Fibroblast of lung (primary cell): ENCODE measurements at regions not wholly inside any gene's neighbourhood (a gene's known extent, or its start where the extent isn't known, plus 50 kb on each side); places are given as distances from the start of the nearest gene placed in this dataset.

Source experiments
- DNase-seq, 2 donors: peaks; one replicate each; pipeline versions ENCODE4 v3.0.0 to v3.0.0-alpha.2; 2010; ENCODE audit warnings: low read depth in 2 of 2
- H2AFZ ChIP-seq: 2 replicates; pipeline ENCODE4 v1.5.1; 2012; ENCODE audit warnings: low read length, control low read depth, inconsistent platforms
- H3K27ac ChIP-seq: 2 replicates; pipeline ENCODE4 v1.5.1; 2011; ENCODE audit warnings: low read length, control low read depth; ENCODE audit not compliant: insufficient read depth
- H3K27me3 ChIP-seq: 2 replicates; pipeline ENCODE4 v1.5.1; 2011; ENCODE audit warnings: mild to moderate bottlenecking, low read length; ENCODE audit not compliant: control insufficient read depth, insufficient read depth
- H3K36me3 ChIP-seq: 2 replicates; pipeline ENCODE4 v1.5.1; 2011; ENCODE audit warnings: low read length; ENCODE audit not compliant: control insufficient read depth, insufficient read depth
- H3K4me1 ChIP-seq: 2 replicates; pipeline ENCODE4 v1.5.1; 2011; ENCODE audit warnings: low read length; ENCODE audit not compliant: control insufficient read depth, insufficient read depth; ENCODE audit errors: extremely low read depth
- H3K4me2 ChIP-seq: 2 replicates; pipeline ENCODE4 v1.5.1; 2011; ENCODE audit warnings: low read length, control low read depth; ENCODE audit not compliant: insufficient read depth; ENCODE audit errors: extremely low read depth
- H3K4me3 ChIP-seq, 4 experiments: fragments of 200-600 bp in 1 of 4; sonication (generic) in 1 of 4; replicated peaks in 1 of 4; 2 replicates each; pipeline ENCODE4 v1.5.1; 2011 to 2016; ENCODE audit warnings: low read length in 4 of 4, low read depth in 3 of 4, mild to moderate bottlenecking in 3 of 4, control low read depth in 2 of 4, inconsistent platforms in 1 of 4, mixed read lengths in 1 of 4; ENCODE audit not compliant: insufficient read depth in 1 of 4; ENCODE audit errors: control extremely low read depth in 1 of 4
- H3K79me2 ChIP-seq: 2 replicates; pipeline ENCODE4 v1.5.1; 2012; ENCODE audit warnings: mild to moderate bottlenecking, low read length, inconsistent platforms; ENCODE audit not compliant: control insufficient read depth, insufficient read depth
- H3K9ac ChIP-seq: 2 replicates; pipeline ENCODE4 v1.5.1; 2011; ENCODE audit warnings: mild to moderate bottlenecking, low read length, control low read depth; ENCODE audit not compliant: insufficient read depth
- H3K9me3 ChIP-seq: 2 replicates; pipeline ENCODE4 v1.5.1; 2012; ENCODE audit warnings: low read depth, low read length; ENCODE audit not compliant: control insufficient read depth, insufficient read depth
- H4K20me1 ChIP-seq: 2 replicates; pipeline ENCODE4 v1.5.1; 2011; ENCODE audit warnings: low read length; ENCODE audit not compliant: control insufficient read depth, insufficient read depth; ENCODE audit errors: extremely low read depth
- EZH2 ChIP-seq: IDR thresholded peaks from 2 replicates; pipeline ENCODE4 v1.5.1; 2012; ENCODE audit warnings: low read length, control low read depth, mild to moderate bottlenecking; ENCODE audit errors: missing control alignments
- TF ChIP-seq, protein P1 (sequence below), 2 donors: IDR thresholded peaks in 1 of 2; conservative IDR thresholded peaks in 1 of 2; 1 replicate in 1 of 2; 2 replicates in 1 of 2; pipeline ENCODE4 v1.5.1; 2011 to 2012; ENCODE audit warnings: low read length in 2 of 2, control low read depth in 1 of 2, inconsistent platforms in 1 of 2, low read depth in 1 of 2, mild to moderate bottlenecking in 1 of 2

GRCh38 chr1:29936031-29936544 lies 699.8 kb downstream of the PTPRU start:
- no peak overlapping the region for H3K4me2 ChIP-seq
- no peak overlapping the region for H2AFZ ChIP-seq
- H3K4me1 ChIP-seq = no peaks in the 10 kb centered on the region
- H3K79me2 ChIP-seq = no peaks in the 10 kb centered on the region
- no peak overlapping the region for H3K27ac ChIP-seq
- H3K4me3 ChIP-seq = no peak overlapping the region
- TF ChIP-seq, protein P1, sequence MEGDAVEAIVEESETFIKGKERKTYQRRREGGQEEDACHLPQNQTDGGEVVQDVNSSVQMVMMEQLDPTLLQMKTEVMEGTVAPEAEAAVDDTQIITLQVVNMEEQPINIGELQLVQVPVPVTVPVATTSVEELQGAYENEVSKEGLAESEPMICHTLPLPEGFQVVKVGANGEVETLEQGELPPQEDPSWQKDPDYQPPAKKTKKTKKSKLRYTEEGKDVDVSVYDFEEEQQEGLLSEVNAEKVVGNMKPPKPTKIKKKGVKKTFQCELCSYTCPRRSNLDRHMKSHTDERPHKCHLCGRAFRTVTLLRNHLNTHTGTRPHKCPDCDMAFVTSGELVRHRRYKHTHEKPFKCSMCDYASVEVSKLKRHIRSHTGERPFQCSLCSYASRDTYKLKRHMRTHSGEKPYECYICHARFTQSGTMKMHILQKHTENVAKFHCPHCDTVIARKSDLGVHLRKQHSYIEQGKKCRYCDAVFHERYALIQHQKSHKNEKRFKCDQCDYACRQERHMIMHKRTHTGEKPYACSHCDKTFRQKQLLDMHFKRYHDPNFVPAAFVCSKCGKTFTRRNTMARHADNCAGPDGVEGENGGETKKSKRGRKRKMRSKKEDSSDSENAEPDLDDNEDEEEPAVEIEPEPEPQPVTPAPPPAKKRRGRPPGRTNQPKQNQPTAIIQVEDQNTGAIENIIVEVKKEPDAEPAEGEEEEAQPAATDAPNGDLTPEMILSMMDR (conservative IDR thresholded peaks at IDR 0.05 in 1 of 2, IDR thresholded peaks at IDR 0.05 in 1 of 2; ENCODE audit: low read depth in 1 of 2, low read length in 2 of 2) = no peak
- no peak for TF ChIP-seq EZH2
- H3K9me3 ChIP-seq = no peaks in the 10 kb centered on the region
- DNase-seq = no peak
- no peaks in the 10 kb centered on the region for H3K27me3 ChIP-seq
- H3K36me3 ChIP-seq = no peaks in the 10 kb centered on the region
- no peak overlapping the region for H3K9ac ChIP-seq
- no peaks in the 10 kb centered on the region for H4K20me1 ChIP-seq

DNA sequence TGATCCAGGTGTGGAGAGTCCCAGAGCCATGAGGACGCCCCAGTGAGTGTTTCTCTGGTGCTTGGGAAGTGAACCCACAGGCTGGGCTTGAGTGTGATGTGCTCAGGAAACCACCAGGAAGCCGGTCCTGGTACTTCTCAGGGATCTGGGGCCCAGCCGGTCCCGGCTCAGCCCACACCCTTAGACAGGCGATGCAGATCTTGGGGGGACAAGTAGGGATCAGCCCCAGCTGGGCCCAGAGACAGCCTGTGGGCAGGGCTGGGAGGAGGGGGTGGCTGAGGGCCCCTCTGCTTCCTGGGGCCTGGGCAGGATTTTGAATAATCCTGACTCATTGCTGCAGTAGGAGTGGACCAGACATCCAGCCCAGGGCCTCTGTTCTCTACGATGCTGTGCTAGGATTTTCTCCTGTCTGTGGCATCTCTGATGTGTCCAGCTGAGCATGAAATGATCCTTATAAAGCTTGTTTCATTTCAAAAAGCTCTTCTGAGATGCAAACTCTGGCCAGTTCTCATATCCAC lies 698.0 kb downstream of the PTPRU start:
- H3K9ac ChIP-seq = no peak overlapping the region
- no peaks in the 10 kb centered on the region for H3K79me2 ChIP-seq
- no peak overlapping the region for H3K4me3 ChIP-seq
- no peaks in the 10 kb centered on the region for H3K36me3 ChIP-seq
- H3K27ac ChIP-seq = no peak overlapping the region
- TF ChIP-seq EZH2 = no peak
- TF ChIP-seq, protein P1 (conservative IDR thresholded peaks at IDR 0.05 in 1 of 2, IDR thresholded peaks at IDR 0.05 in 1 of 2; ENCODE audit: low read depth in 1 of 2, low read length in 2 of 2) = no peak
- H3K27me3 ChIP-seq = no peaks in the 10 kb centered on the region
- no peak overlapping the region for H3K4me2 ChIP-seq
- H2AFZ ChIP-seq = no peak overlapping the region
- H3K9me3 ChIP-seq = no peaks in the 10 kb centered on the region
- H3K4me1 ChIP-seq = no peaks in the 10 kb centered on the region
- DNase-seq = no peak
- no peaks in the 10 kb centered on the region for H4K20me1 ChIP-seq

GRCh38 chr1:29933067-29933466 lies 696.7 kb downstream of the PTPRU start:
- Histone ChIP-seq H3K79me2 (no peaks in the 10 kb centered on the region), H2AFZ (no peak overlapping the region), H3K4me2 (no peak overlapping the region), H4K20me1 (no peaks in the 10 kb centered on the region), H3K27ac (no peak overlapping the region), H3K4me3 (no peak overlapping the region), H3K9ac (no peak overlapping the region), H3K36me3 (no peaks in the 10 kb centered on the region), H3K4me1 (no peaks in the 10 kb centered on the region), H3K9me3 (no peaks in the 10 kb centered on the region), H3K27me3 (no peaks in the 10 kb centered on the region)
- TF ChIP-seq, protein P1 (conservative IDR thresholded peaks at IDR 0.05 in 1 of 2, IDR thresholded peaks at IDR 0.05 in 1 of 2; ENCODE audit: low read depth in 1 of 2, low read length in 2 of 2) = no peak
- TF ChIP-seq EZH2 = no peak
- DNase-seq = no peak
